H1 (cell line): ENCODE measurements at regions not wholly inside any gene's neighbourhood (a gene's known extent, or its start where the extent isn't known, plus 50 kb on each side); places are given as distances from the start of the nearest gene placed in this dataset.

Source experiments
- CTCF ChIA-PET: fragments of 300-600 bp; sonication (Branson Sonifier 250); formaldehyde crosslinking; loops from one replicate; lab custom pipeline; 2021; ENCODE audit not compliant: partially characterized antibody; lab: Charles Lee
- POLR2A ChIA-PET: fragments of 300-600 bp; sonication (Branson Sonifier 250); formaldehyde crosslinking; loops from one replicate; lab custom pipeline; 2021; ENCODE audit warnings: inconsistent platforms; ENCODE audit not compliant: partially characterized antibody; lab: Charles Lee
- DNase-seq, 2 experiments: peaks; one replicate each; pipeline versions ENCODE4 v3.0.0 to v3.0.0-alpha.2; 2010 to 2022; ENCODE audit warnings: low spot score in 2 of 2, low read depth in 1 of 2, mixed read lengths in 1 of 2
- FAIRE-seq: peaks from 2 replicates; lab custom pipeline; 2011; peaks lifted over from hg19 to GRCh38; lab: Jason Lieb, UNC
- H2AFZ ChIP-seq: 2 replicates; pipeline ENCODE4 v1.8.1; 2012; ENCODE audit warnings: low read length, inconsistent platforms
- H2AK5ac ChIP-seq: 2 replicates; pipeline ENCODE4 v1.6.1; 2013; ENCODE audit warnings: low read depth, low read length
- H2BK120ac ChIP-seq: replicated peaks from 2 replicates; pipeline ENCODE3; 2013; ENCODE audit warnings: low read depth, low read length, inconsistent platforms
- H2BK12ac ChIP-seq: 2 replicates; pipeline ENCODE4 v1.6.1; 2013; ENCODE audit warnings: low read depth, low read length
- H2BK15ac ChIP-seq: 2 replicates; pipeline ENCODE4 v1.6.1; 2013; ENCODE audit warnings: low read length
- H2BK20ac ChIP-seq: 2 replicates; pipeline ENCODE4 v1.6.1; 2013; ENCODE audit warnings: low read length
- H2BK5ac ChIP-seq: 2 replicates; pipeline ENCODE4 v1.6.1; 2013; ENCODE audit warnings: low read depth, low read length
- H3K14ac ChIP-seq: 2 replicates; pipeline ENCODE4 v1.6.1; 2013; ENCODE audit warnings: inconsistent platforms; ENCODE audit not compliant: insufficient read length
- H3K18ac ChIP-seq: 2 replicates; pipeline ENCODE4 v1.6.1; 2013; ENCODE audit warnings: low read length; ENCODE audit errors: extremely low read depth
- H3K23ac ChIP-seq: 2 replicates; pipeline ENCODE4 v1.6.1; 2013; ENCODE audit warnings: inconsistent platforms; ENCODE audit not compliant: insufficient read length
- H3K23me2 ChIP-seq: 2 replicates; pipeline ENCODE4 v1.6.1; 2013; ENCODE audit warnings: low read depth, low read length
- H3K27ac ChIP-seq: 2 replicates; pipeline ENCODE4 v1.6.1; 2011; ENCODE audit warnings: low read depth, low read length, inconsistent platforms
- H3K27me3 ChIP-seq, 4 experiments: replicated peaks in 1 of 4; 1 replicate in 1 of 4; 2 replicates in 3 of 4; pipeline versions ENCODE4 v1.6.1 to v1.8.1; 2011 to 2013; ENCODE audit warnings: low read length in 3 of 4, mild to moderate bottlenecking in 3 of 4, inconsistent platforms in 2 of 4, mixed read lengths in 2 of 4, moderate library complexity in 1 of 4; ENCODE audit not compliant: control insufficient read depth in 3 of 4, insufficient read depth in 3 of 4; ENCODE audit errors: extremely low read depth in 1 of 4
- H3K36me3 ChIP-seq, 4 experiments: 2 replicates each; pipeline versions ENCODE4 v1.6.1 to v1.8.1; 2011 to 2013; ENCODE audit warnings: mild to moderate bottlenecking in 4 of 4, low read length in 3 of 4, moderate library complexity in 2 of 4, control low read depth in 1 of 4, inconsistent platforms in 1 of 4; ENCODE audit not compliant: insufficient read depth in 4 of 4, control insufficient read depth in 2 of 4
- H3K4ac ChIP-seq: replicated peaks from 2 replicates; pipeline ENCODE3; 2013; ENCODE audit warnings: low read length, low read depth, mixed read lengths, inconsistent platforms; ENCODE audit not compliant: insufficient read length
- H3K4me1 ChIP-seq, 4 experiments: replicated peaks in 1 of 4; 1 replicate in 1 of 4; 2 replicates in 3 of 4; pipeline versions ENCODE4 v1.6.1 to v1.8.1; 2011 to 2013; ENCODE audit warnings: low read length in 3 of 4, inconsistent platforms in 2 of 4, mixed read lengths in 1 of 4; ENCODE audit not compliant: insufficient read depth in 4 of 4, control insufficient read depth in 3 of 4
- H3K4me2 ChIP-seq, 2 experiments: 2 replicates each; pipeline versions ENCODE4 v1.6.1 to v1.8.1; 2011 to 2013; ENCODE audit warnings: low read depth in 2 of 2, low read length in 2 of 2, control low read depth in 1 of 2, inconsistent platforms in 1 of 2, mild to moderate bottlenecking in 1 of 2; ENCODE audit not compliant: insufficient read depth in 1 of 2
- H3K4me3 ChIP-seq, 4 experiments: fragments of 200-600, 300-600 bp in 1 of 4; sonication (generic), shearing (Covaris generic), sonication (Bioruptor Twin) in 1 of 4; 2 replicates each; pipeline versions ENCODE4 v1.5.1 to v1.8.1; 2011 to 2016; ENCODE audit warnings: low read length in 4 of 4, low read depth in 3 of 4, control low read depth in 2 of 4, inconsistent platforms in 2 of 4, mild to moderate bottlenecking in 2 of 4, mixed read lengths in 1 of 4, moderate library complexity in 1 of 4; ENCODE audit not compliant: insufficient read depth in 2 of 4; ENCODE audit errors: extremely low read depth in 1 of 4
- H3K56ac ChIP-seq: replicated peaks from 2 replicates; pipeline ENCODE3; 2013; ENCODE audit warnings: low read depth, mild to moderate bottlenecking, mixed read lengths, low read length, inconsistent platforms; ENCODE audit not compliant: insufficient read length
- H3K79me1 ChIP-seq: 2 replicates; pipeline ENCODE4 v1.6.1; 2013; ENCODE audit warnings: low read depth, low read length, control low read depth
- H3K79me2 ChIP-seq, 2 experiments: 2 replicates each; pipeline versions ENCODE4 v1.6.1 to v1.8.1; 2012 to 2013; ENCODE audit warnings: low read length in 2 of 2, mild to moderate bottlenecking in 2 of 2, inconsistent platforms in 1 of 2; ENCODE audit not compliant: insufficient read depth in 2 of 2, control insufficient read depth in 1 of 2
- H3K9ac ChIP-seq, 4 experiments: replicated peaks in 1 of 4; 1 replicate in 1 of 4; 2 replicates in 3 of 4; pipeline versions ENCODE4 v1.6.1 to v1.8.1; 2011 to 2013; ENCODE audit warnings: low read depth in 3 of 4, low read length in 3 of 4, control low read depth in 2 of 4, mild to moderate bottlenecking in 2 of 4, moderate library complexity in 2 of 4, inconsistent platforms in 1 of 4; ENCODE audit errors: extremely low read depth in 1 of 4
- H3K9me3 ChIP-seq, 2 experiments: 2 replicates each; pipeline versions ENCODE4 v1.6.1 to v1.8.1; 2012 to 2013; ENCODE audit warnings: mild to moderate bottlenecking in 2 of 2, moderate library complexity in 2 of 2, control low read depth in 1 of 2, inconsistent platforms in 1 of 2, low read depth in 1 of 2, low read length in 1 of 2, mixed read lengths in 1 of 2; ENCODE audit not compliant: insufficient read depth in 2 of 2
- H4K20me1 ChIP-seq, 2 experiments: replicated peaks in 1 of 2; 2 replicates each; pipeline versions ENCODE3 to v1.8.1; 2011 to 2013; ENCODE audit warnings: inconsistent platforms in 2 of 2, low read length in 2 of 2, mild to moderate bottlenecking in 1 of 2; ENCODE audit not compliant: insufficient read depth in 2 of 2, control insufficient read depth in 1 of 2
- H4K5ac ChIP-seq: 2 replicates; pipeline ENCODE4 v1.6.1; 2013; ENCODE audit warnings: low read length, low read depth, mixed read lengths, inconsistent platforms; ENCODE audit not compliant: insufficient read length
- H4K8ac ChIP-seq: 2 replicates; pipeline ENCODE4 v1.8.0; 2013; ENCODE audit warnings: mild to moderate bottlenecking, moderate library complexity, low read length, inconsistent platforms; ENCODE audit not compliant: insufficient read depth; ENCODE audit errors: extremely low read depth
- H4K91ac ChIP-seq: replicated peaks from 2 replicates; pipeline ENCODE3; 2013; ENCODE audit warnings: low read length, mixed read lengths, inconsistent platforms; ENCODE audit not compliant: insufficient read length
- CEBPB ChIP-seq: IDR thresholded peaks from 2 replicates; pipeline ENCODE4 v1.6.1; 2012; ENCODE audit warnings: low read depth, low read length
- CHD2 ChIP-seq: IDR thresholded peaks from 2 replicates; pipeline ENCODE4 v1.6.1; 2012; ENCODE audit warnings: low read length, improper control_type of control experiment
- CREB1 ChIP-seq: IDR thresholded peaks from 2 replicates; pipeline ENCODE4 v1.6.1; 2012; ENCODE audit warnings: inconsistent platforms
- MAFK ChIP-seq: IDR thresholded peaks from 2 replicates; pipeline ENCODE4 v1.6.1; 2012; ENCODE audit warnings: low read depth, mild to moderate bottlenecking, improper control_type of control experiment, low read length
- NANOG ChIP-seq: IDR thresholded peaks from 2 replicates; pipeline ENCODE4 v1.6.1; 2011; ENCODE audit warnings: low read length, low read depth, mild to moderate bottlenecking, inconsistent platforms; ENCODE audit not compliant: insufficient read depth, poor library complexity, severe bottlenecking
- PHF8 ChIP-seq: fragments of 200-600 bp; sonication (generic); conservative IDR thresholded peaks from 2 replicates; pipeline ENCODE4 v1.7.1; 2012; ENCODE audit warnings: low read depth, mild to moderate bottlenecking, inconsistent platforms, low read length, moderate library complexity
- RBBP5 ChIP-seq: IDR thresholded peaks from 2 replicates; pipeline ENCODE4 v1.7.1; 2012; ENCODE audit warnings: low read depth, mild to moderate bottlenecking, inconsistent platforms, low read length, moderate library complexity, borderline replicate concordance
- WGBS, 2 experiments: shearing (Covaris generic) in 1 of 2; methylation state at CpG; one replicate each; pipeline versions ENCODE4 v1.1.6 to v1.1.7; 2013 to 2015; ENCODE audit warnings: low lambda C conversion rate in 2 of 2, mixed read lengths in 2 of 2, inconsistent platforms in 1 of 2, low coverage in 1 of 2, missing lambda C conversion rate in 1 of 2; ENCODE audit not compliant: insufficient replicate concordance in 2 of 2, insufficient coverage in 1 of 2, insufficient read length in 1 of 2; ENCODE audit errors: extremely low coverage in 1 of 2, missing lambda C conversion rate in 1 of 2; 5-methylcytosine and 5-hydroxymethylcytosine counted together

GRCh38 chr14:40733206-40733605 lies 873.5 kb upstream of the LRFN5 start:
- POLR2A ChIA-PET: no interaction called here
- Histone ChIP-seq H3K9ac (no peak overlapping the region), H2AK5ac (no peak overlapping the region), H3K4me3 (no peak overlapping the region), H2BK12ac (no peak overlapping the region), H3K36me3 (peaks cover 0 to 4% (median 0%) of the 10 kb centered on the region in 4 experiments; a peak in 2 of 8 replicates), H3K79me2 (no peaks in the 10 kb centered on the region), H3K56ac (no peak overlapping the region), H4K8ac (no peak overlapping the region), H3K27me3 (no peaks in the 10 kb centered on the region), H2BK15ac (no peak overlapping the region), H2BK120ac (no peak overlapping the region), H3K14ac (no peak overlapping the region), H3K4me2 (no peak overlapping the region), H3K4ac (no peak overlapping the region), H3K4me1 (no peaks in the 10 kb centered on the region; a peak in 1 of 7 replicates), H3K23me2 (no peaks in the 10 kb centered on the region), H2AFZ (no peak overlapping the region), H2BK5ac (no peak overlapping the region), H2BK20ac (no peak overlapping the region), H3K23ac (no peak overlapping the region), H3K9me3 (peaks cover 11 to 21% of the 10 kb centered on the region in 2 experiments), H4K5ac (no peak overlapping the region), H3K18ac (no peak overlapping the region), H3K27ac (no peak overlapping the region), H4K91ac (no peak overlapping the region), H3K79me1 (no peaks in the 10 kb centered on the region), H4K20me1 (no peaks in the 10 kb centered on the region)
- no peak for FAIRE-seq
- CTCF ChIA-PET: no interaction called here
- whole genome bisulfite sequencing, 2 experiments: 88% methylated on average over 1 of the region's 1 CpG; no CpG with 5 or more reads in 1 of the 2 experiments
- no peak for DNase-seq
- TF ChIP-seq CEBPB: no peak
- TF ChIP-seq PHF8: no peak
- no peak for TF ChIP-seq CHD2
- TF ChIP-seq NANOG: no peak
- peak; percentile 39; the same call in 1 of the 2 replicates for TF ChIP-seq MAFK
- no peak for TF ChIP-seq RBBP5
- no peak for TF ChIP-seq CREB1
